H1 (cell line): ENCODE measurements at regions not wholly inside any gene's neighbourhood (a gene's known extent, or its start where the extent isn't known, plus 50 kb on each side); places are given as distances from the start of the nearest gene placed in this dataset.

ENCODE experiments used
- ATF2 ChIP-seq: IDR thresholded peaks from 2 replicates; pipeline ENCODE4 v1.6.1; 2012; ENCODE audit warnings: low read length, inconsistent platforms
- CTCF ChIP-seq, 3 experiments: IDR thresholded peaks; 1 replicate in 2 of 3; 2 replicates in 1 of 3; pipeline versions ENCODE4 v1.5.1 to v1.6.1; 2011; ENCODE audit warnings: low read length in 3 of 3, mild to moderate bottlenecking in 3 of 3, inconsistent platforms in 2 of 3, low read depth in 1 of 3, moderate library complexity in 1 of 3; ENCODE audit not compliant: insufficient read depth in 1 of 3; ENCODE audit errors: control extremely low read depth in 1 of 3

GRCh38 chr16:5505091-5505887, 407.7 kb upstream of the EEF2KMT start (continued):
- peak in 2 of 3 experiments; percentile 26 to 39; a peak in 2 of 4 replicates for TF ChIP-seq CTCF (IDR thresholded peaks at IDR 0.05; ENCODE audit: control extremely low read depth in 1 of 3, insufficient read depth in 1 of 3, low read depth in 1 of 3, low read length in 3 of 3)
- no peak for TF ChIP-seq ATF2
